ENCODE measurements at regions not wholly inside any gene's neighbourhood (a gene's known extent, or its start where the extent isn't known, plus 50 kb on each side); places are given as distances from the start of the nearest gene placed in this dataset.

- TF ChIP-seq POLR2AphosphoS5 (IDR thresholded peaks at IDR 0.05; ENCODE audit: low read depth, low read length) (no peak), CTCF (IDR thresholded peaks at IDR 0.05) (no peak), REST (IDR thresholded peaks at IDR 0.05; ENCODE audit: insufficient read depth in 1 of 2, low read depth in 2 of 2, low read length in 1 of 2) (no peak), SIN3A (IDR thresholded peaks at IDR 0.05; ENCODE audit: borderline replicate concordance, insufficient read depth, low read depth, low read length) (no peak), TCF7L2 (IDR thresholded peaks at IDR 0.05; ENCODE audit: low read depth, low read length) (no peak)
Observed at GRCh38 chr10:91713461-91714072, 80.7 kb upstream of the PPP1R3C start.

Measured in Panc1 (cell line).